Activated T-cell treated with anti-CD3 and anti-CD28 coated beads for 48 hours (primary cell): ENCODE measurements at regions not wholly inside any gene's neighbourhood (a gene's known extent, or its start where the extent isn't known, plus 50 kb on each side); places are given as distances from the start of the nearest gene placed in this dataset.
"Not testable (repeated sequence)": the region's sequence is repeated elsewhere in the genome, so short reads cannot be mapped to it uniquely, and the experiment has no call there.

Experiments
- DNase-seq: peaks from one replicate; pipeline ENCODE4 v3.0.0-alpha.2; 2020; ENCODE audit warnings: low read depth

DNA sequence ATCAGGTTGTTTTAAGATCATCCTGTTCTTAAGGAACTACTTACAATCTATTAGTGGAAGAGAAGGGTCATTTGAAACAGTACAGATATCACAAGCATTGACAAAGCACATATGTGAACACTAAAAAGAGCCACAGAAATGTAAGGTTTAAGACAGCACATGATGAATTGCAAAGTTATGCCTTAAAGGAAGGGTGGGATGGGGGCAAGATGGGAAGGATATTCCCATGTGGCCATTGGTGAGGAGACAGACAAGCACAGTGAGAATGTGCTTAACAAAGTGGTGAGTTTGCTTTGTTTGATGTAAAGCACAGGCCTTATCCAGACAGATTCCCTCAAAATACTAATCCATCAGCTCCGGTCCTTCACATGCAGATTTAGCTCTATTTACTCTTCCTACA, 151.6 kb upstream of the IVNS1ABP start:
- no peak for DNase-seq

DNA sequence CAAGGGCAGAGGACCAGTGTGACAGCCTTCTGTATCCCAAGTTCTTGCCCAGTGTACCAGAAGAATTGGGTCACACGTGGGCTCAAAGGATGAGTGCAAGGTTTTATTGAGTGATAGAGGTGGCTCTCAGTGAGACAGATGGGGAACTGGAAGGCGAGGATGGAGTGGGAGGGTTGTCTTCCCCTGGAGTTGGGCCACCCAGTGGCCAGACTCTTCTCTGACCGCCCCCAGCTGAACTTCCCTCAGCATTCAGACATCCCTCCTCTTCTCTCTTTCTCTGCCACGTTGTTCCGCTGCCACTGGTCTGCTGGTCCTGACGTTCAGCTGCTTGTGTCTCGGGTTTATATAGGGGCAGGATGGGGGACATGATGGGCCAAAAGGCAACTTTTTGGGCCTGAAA, 150.1 kb upstream of the IVNS1ABP start:
- DNase-seq: no peak

DNA sequence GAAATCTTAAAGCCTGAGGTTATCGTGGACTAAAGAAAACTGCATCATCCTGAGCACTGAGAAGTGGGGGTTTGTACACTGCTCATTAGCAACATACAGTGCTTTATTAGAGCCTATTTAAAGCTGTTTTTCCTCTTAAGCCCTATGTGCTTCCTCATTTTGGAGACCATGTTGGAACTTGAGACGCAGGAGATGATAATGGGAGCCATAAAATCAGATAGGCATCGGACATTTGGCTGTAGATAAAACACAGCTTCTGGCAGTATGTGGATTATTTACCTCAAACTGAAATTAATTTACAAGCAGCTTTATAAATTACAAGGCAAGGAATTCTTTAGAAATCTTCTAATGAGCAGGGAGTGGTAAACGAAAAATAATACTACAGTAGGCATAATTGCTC, 147.7 kb upstream of the IVNS1ABP start:
- DNase-seq: no peak

DNA sequence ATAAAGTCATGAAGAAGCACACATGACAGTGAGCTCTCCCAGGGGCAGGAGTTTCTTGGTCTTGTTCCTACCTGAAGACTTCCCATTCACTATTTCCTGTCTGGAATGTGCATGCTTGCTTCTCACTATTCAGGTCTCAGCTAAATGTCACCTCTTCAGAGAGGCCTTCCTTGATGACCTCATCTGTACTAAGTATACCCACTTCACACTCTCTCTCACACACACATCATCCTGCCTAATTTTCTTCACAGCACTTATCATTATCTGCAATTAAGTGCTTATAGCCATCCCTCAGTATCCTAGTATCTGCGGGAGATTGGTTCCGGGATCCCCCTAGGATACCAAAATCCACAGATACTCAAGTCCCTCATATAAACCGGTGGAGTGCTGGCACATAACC, 146.4 kb upstream of the IVNS1ABP start:
- DNase-seq: no peak

DNA sequence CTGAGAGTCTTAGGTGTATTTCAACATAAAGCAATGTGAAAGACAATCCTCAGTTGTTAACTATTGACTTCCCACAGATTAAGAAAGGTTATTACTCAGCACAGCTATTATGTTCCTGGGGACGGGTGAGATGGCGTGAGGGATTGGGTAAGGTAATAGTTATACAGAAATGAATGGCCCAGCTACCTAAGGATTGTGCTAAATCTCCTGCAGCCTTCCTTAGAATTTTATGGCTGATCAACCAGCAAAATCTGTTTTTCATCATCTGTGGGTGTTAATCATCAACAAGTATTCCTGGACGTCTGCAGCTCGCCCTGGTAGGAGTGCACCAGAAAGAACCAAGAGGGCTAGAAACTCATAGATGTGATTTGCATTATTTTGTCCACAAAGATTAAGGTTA, 146.0 kb upstream of the IVNS1ABP start:
- no peak for DNase-seq

DNA sequence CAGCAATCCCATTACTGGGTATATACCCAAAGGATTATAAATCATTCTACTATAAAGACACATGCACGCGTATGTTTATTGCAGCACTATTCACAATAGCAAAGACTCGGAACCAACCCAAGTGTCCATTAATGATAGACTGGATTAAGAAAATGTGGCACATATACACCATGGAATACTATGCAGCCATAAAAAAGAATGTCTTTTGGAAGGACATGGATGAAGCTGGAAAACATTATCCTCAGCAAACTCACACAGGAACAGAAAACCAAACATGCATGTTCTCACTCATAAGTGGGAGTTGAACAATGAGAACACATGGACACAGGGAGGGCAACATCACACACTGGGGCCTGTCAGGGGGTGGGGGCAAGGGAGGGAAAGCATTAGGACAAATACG, 143.7 kb upstream of the IVNS1ABP start:
- DNase-seq: not testable (repeated sequence)

DNA sequence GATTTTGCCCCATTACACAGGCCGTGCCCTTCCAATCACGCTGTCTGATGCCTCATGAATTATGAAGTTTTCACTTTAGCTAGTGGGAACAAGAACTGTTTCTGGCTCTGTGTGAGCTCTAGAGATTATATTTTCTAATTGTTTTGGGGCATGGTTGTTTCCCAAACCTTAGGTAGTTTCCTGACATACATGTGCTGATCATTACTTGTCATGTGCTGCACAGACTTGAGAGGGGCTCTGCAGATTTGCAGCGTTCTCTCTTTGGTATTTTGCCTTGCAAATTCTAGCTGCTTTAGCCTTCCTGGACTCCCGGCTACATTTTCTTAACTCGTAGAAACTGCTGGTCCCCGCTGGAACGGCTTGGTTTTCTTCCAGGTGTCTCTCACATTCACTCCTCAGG, 142.1 kb upstream of the IVNS1ABP start:
- no peak for DNase-seq

DNA sequence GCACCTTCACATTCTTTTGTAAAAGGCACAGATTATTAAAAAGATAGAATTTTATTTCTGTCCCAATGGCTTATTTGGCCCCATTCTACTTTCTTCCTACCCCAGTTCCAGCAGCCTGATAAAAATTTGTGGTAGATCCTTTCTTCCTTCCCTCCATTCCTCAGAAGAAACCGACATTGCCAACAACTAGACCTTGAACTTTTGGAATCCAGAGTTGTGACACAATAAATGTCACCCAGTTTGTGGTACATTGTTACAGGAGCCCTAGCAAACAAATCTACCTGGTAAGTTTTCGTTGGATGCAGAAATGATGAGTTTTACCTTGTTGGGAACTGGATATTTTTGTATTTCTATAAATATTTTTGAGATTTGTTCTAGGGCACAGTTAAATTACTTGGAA, 141.6 kb upstream of the IVNS1ABP start:
- no peak for DNase-seq

DNA sequence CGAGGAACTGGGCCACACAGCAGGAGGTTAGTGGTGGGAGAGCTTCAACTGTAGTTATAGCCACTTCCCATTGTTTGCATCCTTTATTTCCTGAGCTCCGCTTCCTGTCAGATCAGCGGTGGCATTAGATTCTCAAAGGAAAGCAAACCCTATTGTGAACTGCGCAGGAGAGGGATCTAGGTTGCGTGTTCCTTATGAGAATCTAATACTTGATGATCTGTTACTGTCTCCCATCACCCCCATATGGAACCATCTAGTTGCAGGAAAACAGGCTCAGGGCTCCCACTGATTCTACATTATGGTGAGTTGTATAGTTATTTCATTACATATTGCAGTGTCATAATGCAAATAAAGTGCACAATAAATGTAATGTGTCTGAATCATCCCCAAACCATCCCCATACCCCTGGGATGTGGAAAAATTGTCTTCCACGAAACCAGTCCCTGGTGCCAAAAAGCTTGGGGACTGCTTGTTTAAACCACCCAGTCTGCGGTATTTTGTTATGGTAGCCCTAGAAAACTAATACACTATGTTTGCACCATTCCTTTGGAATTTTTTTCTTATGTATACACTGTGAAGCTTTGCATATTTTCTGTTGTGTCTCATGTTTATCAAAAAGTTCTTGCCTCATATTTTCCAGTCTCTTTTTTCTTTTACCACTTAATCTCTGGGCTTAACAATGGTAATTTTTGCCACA, 136.6 kb upstream of the IVNS1ABP start:
- no peak for DNase-seq

DNA sequence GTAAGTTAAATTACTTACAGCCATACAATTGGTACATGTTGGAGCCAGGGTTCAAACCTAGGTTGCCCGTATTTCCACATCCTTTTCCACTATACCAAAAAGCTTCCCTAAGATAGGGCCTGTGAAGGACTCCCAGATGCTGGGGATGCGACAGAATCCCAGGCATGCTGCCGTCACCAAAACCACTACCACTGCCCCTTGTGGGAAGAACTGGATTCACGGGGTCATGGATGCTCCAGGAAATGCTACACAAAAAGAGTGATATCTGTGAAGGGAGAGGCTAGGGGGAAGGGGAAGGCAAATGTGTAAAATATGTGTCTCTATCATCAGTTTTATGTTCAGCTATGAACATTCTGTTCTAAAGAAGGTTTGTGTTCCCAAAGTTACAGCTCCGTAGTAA, 133.9 kb upstream of the IVNS1ABP start:
- no peak for DNase-seq

DNA sequence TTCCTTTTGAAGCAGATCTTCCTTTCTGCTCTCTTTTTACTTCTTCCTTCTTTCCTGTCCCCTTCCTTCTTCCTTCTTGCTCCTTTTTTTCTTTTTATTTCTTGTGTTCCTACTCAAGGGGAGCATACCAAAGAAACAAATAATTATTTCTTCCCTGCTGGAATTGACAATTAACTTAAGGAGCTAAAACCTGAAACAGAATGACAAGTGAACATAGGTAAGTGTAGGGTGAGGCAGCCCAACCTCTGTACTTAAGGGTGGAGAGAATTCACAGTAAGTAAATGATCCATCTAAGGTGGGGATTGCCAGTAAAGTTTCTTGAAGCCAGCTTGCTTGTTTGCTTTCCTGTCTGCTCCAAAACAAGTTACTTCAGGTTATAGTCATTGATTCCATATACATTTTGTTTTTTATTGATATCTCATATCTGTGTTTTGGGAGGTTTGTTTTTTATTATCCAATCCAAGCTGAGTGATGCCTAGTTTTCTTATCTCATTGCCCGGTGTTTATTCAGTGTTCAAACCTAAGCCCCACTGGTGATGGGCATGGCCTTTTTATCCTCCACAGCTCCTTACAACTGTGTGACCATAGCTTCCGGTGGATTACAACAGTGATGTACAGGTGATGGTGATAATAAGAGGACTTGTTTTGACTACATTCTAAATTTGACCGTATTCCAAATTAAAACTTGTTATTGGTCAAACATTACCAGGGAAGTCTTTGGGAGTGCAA, 133.2 kb upstream of the IVNS1ABP start:
- DNase-seq: no peak

DNA sequence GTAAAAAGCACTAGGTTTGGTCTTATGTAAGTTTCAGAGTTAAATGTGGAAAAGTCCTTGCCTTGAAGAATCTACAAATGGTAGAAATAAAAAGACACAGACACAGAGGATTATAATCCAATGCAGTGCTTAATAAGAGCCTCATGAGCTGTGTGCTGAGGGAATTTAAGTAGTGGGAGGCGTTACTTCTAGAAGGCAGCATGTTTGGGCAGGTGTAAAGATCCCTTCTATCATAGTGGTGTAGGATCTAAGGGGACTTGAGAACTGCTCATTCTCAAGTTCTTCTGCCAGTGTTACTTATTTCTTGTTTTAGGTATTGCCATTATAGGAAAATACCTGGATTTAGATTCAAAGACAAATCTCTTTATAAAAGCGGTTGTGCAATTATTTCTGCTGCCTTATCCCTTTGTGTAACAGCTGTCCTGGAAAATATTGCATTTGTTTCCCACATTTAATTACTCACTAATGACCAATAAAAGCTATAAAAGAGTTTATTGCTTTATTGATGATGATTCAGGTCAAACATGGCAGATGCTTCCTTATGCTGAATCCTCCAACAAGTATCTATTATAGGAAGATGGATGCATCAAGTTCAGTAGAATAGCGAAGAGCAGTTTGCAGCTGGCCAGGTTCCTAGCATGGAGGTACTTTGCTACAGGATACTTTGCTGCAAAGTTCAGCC, 132.5 kb upstream of the IVNS1ABP start:
- DNase-seq: no peak

DNA sequence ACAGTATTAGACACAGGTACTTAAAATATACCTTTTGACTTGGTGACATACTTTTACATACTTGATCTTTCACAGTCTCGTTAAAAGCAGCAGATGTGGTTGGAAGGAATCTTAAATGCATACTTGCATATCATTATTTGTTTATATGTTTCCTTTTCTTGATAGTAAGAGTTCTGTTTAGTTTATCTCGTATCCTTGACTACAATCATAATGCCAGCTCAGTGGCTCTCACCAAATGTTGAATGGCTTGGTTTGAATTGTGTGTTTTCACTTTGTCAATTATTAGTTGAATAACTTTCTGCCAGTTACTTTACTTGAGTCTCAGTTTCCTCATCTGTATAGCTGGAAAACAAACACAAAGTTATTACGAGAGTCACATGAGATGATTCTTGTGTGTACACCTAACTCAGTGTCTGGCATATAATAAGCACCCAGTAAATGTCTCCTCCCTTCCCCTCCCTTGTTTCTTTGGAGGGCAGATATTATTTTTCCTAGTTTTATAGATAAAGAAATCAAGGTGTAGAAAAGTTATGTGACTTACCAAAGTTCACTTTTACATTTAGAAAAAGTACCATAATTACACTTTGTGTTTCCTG, 131.6 kb upstream of the IVNS1ABP start:
- no peak for DNase-seq

DNA sequence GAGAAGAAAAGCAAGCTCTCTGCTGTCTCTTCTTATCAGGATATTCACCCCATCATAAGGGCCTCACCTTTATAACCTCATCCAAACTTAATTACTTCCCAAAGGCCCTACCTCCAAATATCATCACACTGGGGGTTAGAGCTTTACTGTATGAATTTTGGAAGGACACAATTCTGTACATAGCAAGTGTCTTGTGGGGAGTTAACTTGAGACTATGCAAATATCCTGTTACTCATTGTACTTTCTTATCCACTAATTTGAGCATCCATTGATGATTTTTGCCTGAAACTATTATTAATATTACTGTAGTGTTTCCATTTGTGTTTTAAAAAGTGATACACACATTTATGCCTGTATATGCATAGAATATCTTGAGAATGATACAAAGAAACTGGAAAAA, 129.1 kb upstream of the IVNS1ABP start:
- DNase-seq: no peak

DNA sequence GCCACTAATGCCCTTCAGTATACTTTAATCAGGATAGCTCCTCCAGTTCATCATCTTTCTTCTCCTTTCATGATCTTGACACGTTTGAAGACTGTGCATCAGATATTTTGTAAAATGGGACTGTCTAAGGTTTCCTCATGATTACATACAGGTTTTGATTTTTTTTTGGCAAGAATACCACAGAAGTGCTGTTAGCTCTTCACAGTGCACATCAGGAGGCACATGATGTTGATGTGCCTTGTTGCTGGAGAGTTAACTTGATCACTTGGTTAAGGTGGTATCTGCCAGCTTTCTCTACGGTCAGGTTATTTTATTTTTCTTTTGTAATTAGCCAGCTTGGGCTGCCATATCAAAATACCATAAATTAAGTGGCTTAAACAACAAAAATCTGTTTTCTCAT, 128.6 kb upstream of the IVNS1ABP start:
- DNase-seq: no peak

DNA sequence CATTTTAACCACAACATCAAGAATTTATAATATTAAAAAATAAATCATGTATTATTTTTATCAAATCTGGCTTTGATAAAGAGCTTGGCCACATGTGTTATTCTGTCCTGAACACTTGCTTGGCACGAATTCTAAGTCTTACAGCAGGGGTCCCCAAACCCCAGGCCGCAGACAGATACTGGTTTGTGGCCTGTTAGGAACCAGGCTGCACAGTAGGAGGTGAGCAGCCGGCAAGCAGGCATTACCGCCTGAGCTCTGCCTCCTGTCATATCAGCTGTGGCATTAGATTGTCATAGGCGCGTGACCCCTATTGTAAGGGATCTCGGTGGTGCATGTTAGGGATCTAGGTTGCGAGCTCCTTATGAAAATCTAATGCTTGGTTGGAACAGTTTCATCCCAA, 127.6 kb upstream of the IVNS1ABP start:
- no peak for DNase-seq

DNA sequence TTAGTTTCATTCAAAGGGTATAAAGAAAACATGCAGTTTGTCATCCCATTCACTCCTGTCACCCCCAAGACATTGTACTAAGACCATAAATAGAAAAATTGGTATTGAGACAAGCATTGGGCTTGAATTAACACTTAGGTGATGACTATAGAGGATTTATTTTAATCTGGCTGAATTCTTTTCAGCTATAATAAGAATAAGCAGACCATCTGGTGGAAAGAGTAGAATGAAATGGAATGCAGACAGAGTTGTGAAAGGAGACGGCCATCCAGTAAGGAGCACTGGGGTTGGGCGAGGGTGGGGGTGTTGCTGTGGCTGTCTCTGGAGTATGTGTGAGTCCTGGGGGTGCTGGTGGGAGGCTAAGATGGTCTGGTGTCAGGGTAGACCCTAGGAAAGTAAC, 125.0 kb upstream of the IVNS1ABP start:
- DNase-seq: no peak

DNA sequence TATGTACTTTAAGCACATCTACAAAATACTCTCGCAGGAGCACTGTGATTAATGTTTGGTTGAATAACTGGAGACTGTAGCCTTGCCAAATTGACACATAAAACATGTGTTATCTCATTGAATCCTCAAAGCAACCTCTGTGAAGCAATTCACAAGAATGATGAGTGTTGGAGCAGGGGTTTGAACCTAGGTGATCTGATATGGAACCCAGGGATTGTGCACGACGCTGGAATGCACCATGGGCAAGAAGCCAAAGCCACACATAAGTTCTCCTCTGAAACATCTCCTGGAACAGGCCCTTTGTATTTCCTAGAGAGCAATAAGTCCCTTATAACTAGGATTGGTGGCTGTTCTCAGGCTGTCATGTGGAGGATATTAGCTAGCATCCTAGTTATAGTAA, 124.6 kb upstream of the IVNS1ABP start:
- no peak for DNase-seq

DNA sequence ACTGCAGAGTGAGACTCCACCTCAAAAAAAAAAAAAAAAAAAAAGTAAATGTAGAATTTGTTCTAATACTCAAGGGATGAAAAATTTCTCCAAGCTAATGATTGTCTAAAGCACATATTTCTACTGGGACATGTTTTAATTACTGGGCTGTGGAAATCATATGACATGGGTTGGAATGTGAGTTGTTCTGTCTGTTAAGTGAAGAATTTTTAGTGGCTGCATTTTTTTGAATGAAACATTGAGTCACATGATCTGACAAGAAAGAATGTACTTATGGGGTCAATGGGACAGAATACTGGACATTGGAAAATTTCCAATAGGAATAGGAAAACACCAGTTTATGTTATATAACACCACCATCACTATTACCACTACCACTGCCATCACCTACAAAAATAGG, 123.8 kb upstream of the IVNS1ABP start:
- DNase-seq: no peak

DNA sequence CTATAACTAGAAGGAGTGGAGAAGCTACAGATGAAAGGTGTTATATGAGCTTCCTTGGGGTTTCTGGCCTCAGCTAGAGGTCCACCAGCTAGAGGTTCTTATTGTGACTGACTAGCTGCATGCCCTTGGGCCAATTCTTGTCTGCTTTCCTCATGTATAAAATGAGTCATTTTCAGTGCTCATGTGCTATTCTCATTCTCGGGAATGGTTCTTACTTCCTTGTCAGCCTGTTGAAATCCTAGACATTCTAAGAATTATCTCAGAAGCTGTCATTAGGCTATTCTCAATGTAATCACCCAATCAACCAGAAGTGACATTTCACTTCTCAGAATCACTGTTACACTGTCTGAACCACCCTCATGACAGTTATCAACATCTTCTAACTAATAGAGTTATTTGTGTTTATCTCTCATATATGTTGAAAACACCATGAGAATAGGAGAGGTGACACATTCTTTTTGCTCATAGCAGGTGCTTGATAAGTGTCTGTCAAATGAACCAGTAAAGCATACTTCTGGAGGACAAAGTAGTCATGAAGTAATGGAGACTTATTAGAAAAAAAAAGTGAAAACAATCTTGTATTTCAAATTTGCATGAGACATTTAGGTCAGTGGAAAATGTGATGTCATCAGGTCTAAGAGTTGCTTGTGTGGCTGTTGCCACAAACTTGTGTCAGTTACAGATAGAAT, 122.8 kb upstream of the IVNS1ABP start:
- DNase-seq: no peak

DNA sequence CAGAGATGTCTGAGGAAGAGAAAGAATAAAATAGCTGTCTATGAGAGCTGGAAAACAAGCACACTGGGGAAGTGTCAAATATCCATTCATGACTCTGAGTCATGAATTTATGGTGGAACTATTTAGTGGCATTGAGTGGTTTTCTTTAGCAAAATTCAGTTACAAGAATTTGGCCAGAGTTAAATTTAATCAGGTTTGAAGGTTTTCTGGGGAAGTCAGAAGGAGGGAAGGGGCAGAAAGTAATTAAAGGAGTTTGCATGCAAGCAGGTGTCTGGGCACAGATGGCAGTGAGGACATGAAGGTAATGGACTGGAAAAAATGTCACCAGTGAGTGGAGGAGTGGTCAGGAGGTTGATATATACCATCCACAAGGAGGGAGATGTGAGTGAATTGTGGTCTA, 121.9 kb upstream of the IVNS1ABP start:
- DNase-seq: no peak

DNA sequence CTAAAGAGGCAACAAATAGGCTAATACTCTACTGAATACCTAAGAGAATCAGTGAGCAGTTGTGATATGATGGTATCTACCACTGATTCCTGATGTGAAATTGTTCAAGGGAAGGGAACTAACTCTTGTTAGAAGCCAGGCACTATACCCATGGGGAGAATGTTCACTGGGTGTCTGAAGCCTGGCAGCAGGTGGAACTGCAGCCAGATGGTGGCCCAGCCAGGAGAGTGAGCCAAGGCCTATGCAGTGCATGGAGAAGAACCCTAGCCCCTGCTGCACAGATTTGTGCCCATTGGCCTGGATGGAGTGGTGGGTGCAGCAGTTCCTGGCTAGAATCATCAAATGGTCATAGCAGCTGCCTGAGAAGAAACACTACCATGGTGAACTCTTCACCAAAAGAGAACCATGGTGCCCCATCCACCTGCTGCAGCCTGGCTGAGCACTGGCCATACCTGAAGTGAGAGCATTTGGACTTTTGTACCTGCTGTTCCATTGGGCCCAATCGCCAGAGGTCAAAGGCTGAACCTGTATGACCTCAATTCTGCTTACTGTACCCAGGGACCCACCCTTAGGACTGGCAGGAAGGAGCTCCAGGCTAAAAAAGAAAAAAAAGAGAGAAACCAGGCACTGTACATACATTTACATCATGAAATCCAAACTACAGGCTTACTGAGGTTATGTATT, 118.8 kb upstream of the IVNS1ABP start:
- no peak for DNase-seq
